ENCODE measurements at regions not wholly inside any gene's neighbourhood (a gene's known extent, or its start where the extent isn't known, plus 50 kb on each side); places are given as distances from the start of the nearest gene placed in this dataset.

GRCh38 chr10:52870562-52870961, 98.0 kb upstream of the MBL2 start:
- Histone ChIP-seq H3K4me3 (no peak overlapping the region), H2AFZ (replicated peaks) (no peak overlapping the region), H3K4me2 (no peak overlapping the region), H3K79me2 (ENCODE audit: low read depth) (no peaks in the 10 kb centered on the region), H3K9ac (no peak overlapping the region), H4K20me1 (ENCODE audit: low read depth) (no peaks in the 10 kb centered on the region), H3K27me3 (no peaks in the 10 kb centered on the region), H3K9me3 (ENCODE audit: low read depth) (no peaks in the 10 kb centered on the region), H3F3A (ENCODE audit: low read depth) (no peaks in the 10 kb centered on the region), H3K27ac (no peak overlapping the region), H3K36me3 (no peaks in the 10 kb centered on the region), H3K4me1 (no peaks in the 10 kb centered on the region)
- H3K9me3 Mint-ChIP-seq: peaks cover 32% of the 10 kb centered on the region
- peaks cover 3% of the 10 kb centered on the region for H3K27me3 Mint-ChIP-seq (ENCODE audit: insufficient read depth, low read depth)
- DNase-seq (ENCODE audit: low spot score): no peak
- H3K36me3 Mint-ChIP-seq: peaks cover 1% of the 10 kb centered on the region
- no peak for TF ChIP-seq CTCF (IDR thresholded peaks at IDR 0.05)
- TF ChIP-seq EZH2 (IDR thresholded peaks at IDR 0.05): no peak
- no peak for TF ChIP-seq EZH2phosphoT487 (IDR thresholded peaks at IDR 0.05)
- no peak overlapping the region for H3K4me3 Mint-ChIP-seq
- peaks cover 15% of the 10 kb centered on the region for H3K4me1 Mint-ChIP-seq
- no peak overlapping the region for H3K27ac Mint-ChIP-seq

DNA sequence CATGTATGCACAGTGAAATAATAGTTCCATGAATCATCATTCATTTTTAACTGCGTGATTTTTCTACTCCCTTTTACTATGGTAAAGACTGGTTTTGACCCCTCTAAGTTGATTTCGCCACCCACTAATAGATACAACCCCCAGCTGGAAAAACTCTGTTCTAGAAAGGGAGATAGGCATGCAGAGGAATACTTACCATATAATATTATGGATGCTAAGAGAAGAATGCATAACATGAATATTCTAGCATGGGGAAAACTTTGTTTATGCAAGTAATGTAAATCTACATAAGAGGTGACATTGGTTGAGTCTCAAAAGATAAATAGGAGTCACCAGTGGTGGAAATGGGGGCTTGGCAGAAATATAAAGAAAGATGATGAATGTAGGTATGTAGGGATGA, 97.3 kb upstream of the MBL2 start:
- Histone ChIP-seq H3K4me1 (no peaks in the 10 kb centered on the region), H3K27ac (no peak overlapping the region), H3F3A (ENCODE audit: low read depth) (no peaks in the 10 kb centered on the region), H3K9ac (no peak overlapping the region), H3K4me3 (no peak overlapping the region), H3K36me3 (no peaks in the 10 kb centered on the region), H3K4me2 (no peak overlapping the region), H2AFZ (replicated peaks) (no peak overlapping the region), H3K79me2 (ENCODE audit: low read depth) (no peaks in the 10 kb centered on the region), H3K9me3 (ENCODE audit: low read depth) (no peaks in the 10 kb centered on the region), H3K27me3 (no peaks in the 10 kb centered on the region), H4K20me1 (ENCODE audit: low read depth) (no peaks in the 10 kb centered on the region)
- TF ChIP-seq EZH2phosphoT487 (IDR thresholded peaks at IDR 0.05): no peak
- no peak for TF ChIP-seq CTCF (IDR thresholded peaks at IDR 0.05)
- TF ChIP-seq EZH2 (IDR thresholded peaks at IDR 0.05): no peak
- Mint-ChIP-seq H3K27ac (no peak overlapping the region), H3K4me3 (no peak overlapping the region), H3K4me1 (peaks cover 11% of the 10 kb centered on the region), H3K27me3 (ENCODE audit: insufficient read depth, low read depth) (peaks cover 4% of the 10 kb centered on the region), H3K9me3 (peaks cover 32% of the 10 kb centered on the region), H3K36me3 (peaks cover 1% of the 10 kb centered on the region)
- no peak for DNase-seq (ENCODE audit: low spot score)

- H3K27me3 Mint-ChIP-seq (ENCODE audit: insufficient read depth, low read depth): peaks cover 6% of the 10 kb centered on the region
- no peaks in the 10 kb centered on the region for H3K27me3 ChIP-seq
- H4K20me1 ChIP-seq (ENCODE audit: low read depth): no peaks in the 10 kb centered on the region
- H3K4me2 ChIP-seq: no peak overlapping the region
- no peaks in the 10 kb centered on the region for H3K4me1 ChIP-seq
- H3K27ac Mint-ChIP-seq: no peak overlapping the region
- no peak overlapping the region for H3K27ac ChIP-seq
- no peaks in the 10 kb centered on the region for H3F3A ChIP-seq (ENCODE audit: low read depth)
- peaks cover 30% of the 10 kb centered on the region for H3K9me3 Mint-ChIP-seq
- DNase-seq (ENCODE audit: low spot score): no peak
- peaks cover 9% of the 10 kb centered on the region for H3K4me1 Mint-ChIP-seq
- H3K36me3 Mint-ChIP-seq: peaks cover 1% of the 10 kb centered on the region
- H2AFZ ChIP-seq (replicated peaks): no peak overlapping the region
- no peak overlapping the region for H3K9ac ChIP-seq
- no peak overlapping the region for H3K4me3 Mint-ChIP-seq
- H3K9me3 ChIP-seq (ENCODE audit: low read depth): no peaks in the 10 kb centered on the region
- TF ChIP-seq EZH2 (IDR thresholded peaks at IDR 0.05): no peak
- no peak for TF ChIP-seq CTCF (IDR thresholded peaks at IDR 0.05)
- no peak for TF ChIP-seq EZH2phosphoT487 (IDR thresholded peaks at IDR 0.05)
- no peaks in the 10 kb centered on the region for H3K36me3 ChIP-seq
- no peaks in the 10 kb centered on the region for H3K79me2 ChIP-seq (ENCODE audit: low read depth)
- H3K4me3 ChIP-seq: no peak overlapping the region
Measured at GRCh38 chr10:52865213-52865612, 92.6 kb upstream of the MBL2 start.
